Smooth muscle cell (in vitro differentiated cells): ENCODE measurements at regions not wholly inside any gene's neighbourhood (a gene's known extent, or its start where the extent isn't known, plus 50 kb on each side); places are given as distances from the start of the nearest gene placed in this dataset.
"Not testable (repeated sequence)": the region's sequence is repeated elsewhere in the genome, so short reads cannot be mapped to it uniquely, and the experiment has no call there.

ENCODE experiments used
- DNase-seq: peaks from one replicate; lab custom pipeline; 2025; ENCODE audit not compliant: unreplicated experiment; lab: John Stamatoyannopoulos, UW
- H2AFZ ChIP-seq: fragments of 200-600 bp; sonication (generic); 2 replicates; pipeline ENCODE4 v1.6.0; 2016; ENCODE audit warnings: antibody characterized with exemption, low read depth, mild to moderate bottlenecking
- H3F3A ChIP-seq: fragments of 200-600 bp; sonication (generic); 2 replicates; pipeline ENCODE4 v1.6.0; 2017; ENCODE audit warnings: antibody characterized with exemption, low read depth
- H3K27ac ChIP-seq: fragments of 200-600 bp; sonication (generic); 2 replicates; pipeline ENCODE4 v1.5.1; 2016; ENCODE audit warnings: low read depth, mild to moderate bottlenecking
- H3K27me3 ChIP-seq: fragments of 200-600 bp; sonication (generic); 2 replicates; pipeline ENCODE4 v1.6.1; 2016; ENCODE audit warnings: low read depth, mild to moderate bottlenecking
- H3K36me3 ChIP-seq: fragments of 200-600 bp; sonication (generic); 2 replicates; pipeline ENCODE4 v1.5.1; 2016; ENCODE audit warnings: low read depth
- H3K4me1 ChIP-seq: fragments of 200-600 bp; sonication (generic); 2 replicates; pipeline ENCODE4 v1.5.1; 2016; ENCODE audit warnings: low read depth
- H3K4me2 ChIP-seq: fragments of 200-600 bp; sonication (generic); 2 replicates; pipeline ENCODE4 v1.6.0; 2016; ENCODE audit warnings: mild to moderate bottlenecking
- H3K4me3 ChIP-seq: fragments of 200-600 bp; sonication (generic); 2 replicates; pipeline ENCODE4 v1.5.1; 2016; ENCODE audit warnings: mild to moderate bottlenecking
- H3K79me2 ChIP-seq: fragments of 200-600 bp; sonication (generic); 2 replicates; pipeline ENCODE4 v1.6.0; 2016; ENCODE audit warnings: low read depth, mild to moderate bottlenecking
- H3K9ac ChIP-seq: fragments of 200-600 bp; sonication (generic); 2 replicates; pipeline ENCODE4 v1.6.0; 2016; ENCODE audit warnings: low read depth
- H3K9me3 ChIP-seq: fragments of 200-600 bp; sonication (generic); replicated peaks from 2 replicates; pipeline ENCODE4 v1.5.1; 2016; ENCODE audit warnings: low read depth
- H4K20me1 ChIP-seq: fragments of 200-600 bp; sonication (generic); 2 replicates; pipeline ENCODE4 v1.6.0; 2016; ENCODE audit warnings: low read depth
- CTCF ChIP-seq: fragments of 200-600 bp; sonication (generic); IDR thresholded peaks from 2 replicates; pipeline ENCODE4 v1.5.1; 2017; ENCODE audit warnings: borderline replicate concordance, mild to moderate bottlenecking, antibody characterized with exemption; ENCODE audit not compliant: insufficient read depth, poor library complexity, severe bottlenecking
- WGBS: methylation state at CpG from one replicate; pipeline ENCODE4 v1.1.7; 2016; ENCODE audit warnings: low lambda C conversion rate; 5-methylcytosine and 5-hydroxymethylcytosine counted together

- H3K79me2 ChIP-seq, result no peaks in the 10 kb centered on the region
- no peaks in the 10 kb centered on the region for H3K9me3 ChIP-seq
- no peaks in the 10 kb centered on the region for H3K4me1 ChIP-seq
- no peaks in the 10 kb centered on the region for H3F3A ChIP-seq
- no peaks in the 10 kb centered on the region for H4K20me1 ChIP-seq
- H2AFZ ChIP-seq, result no peak overlapping the region
- DNase-seq, result no peak
- no peak overlapping the region for H3K4me3 ChIP-seq
- H3K36me3 ChIP-seq, result no peaks in the 10 kb centered on the region
- no peak overlapping the region for H3K9ac ChIP-seq
- no peak overlapping the region for H3K4me2 ChIP-seq
- TF ChIP-seq CTCF, result no peak
- H3K27me3 ChIP-seq, result no peaks in the 10 kb centered on the region
- 83% methylated on average over 3 of the region's 3 CpGs for WGBS
- H3K27ac ChIP-seq, result no peak overlapping the region
Measured at GRCh38 chr16:17962726-17963125, 373.8 kb downstream of the NPIPA8 start.

GRCh38 chr16:17961822-17962221, 374.7 kb downstream of the NPIPA8 start:
- not testable (repeated sequence) for H3K4me2 ChIP-seq, H2AFZ ChIP-seq, H3K36me3 ChIP-seq, H3K9me3 ChIP-seq, H4K20me1 ChIP-seq, H3K9ac ChIP-seq, H3K79me2 ChIP-seq, H3K4me1 ChIP-seq, DNase-seq, H3K27ac ChIP-seq, H3F3A ChIP-seq, H3K27me3 ChIP-seq, H3K4me3 ChIP-seq
- WGBS, result 89% methylated on average over 8 of the region's 8 CpGs

GRCh38 chr16:17951378-17951777, 385.2 kb downstream of the NPIPA8 start:
- Histone ChIP-seq H2AFZ (no peak overlapping the region), H3K4me2 (no peak overlapping the region), H3K4me3 (no peak overlapping the region), H3K27ac (no peak overlapping the region), H4K20me1 (no peaks in the 10 kb centered on the region), H3K27me3 (no peaks in the 10 kb centered on the region), H3K36me3 (no peaks in the 10 kb centered on the region), H3K9me3 (no peaks in the 10 kb centered on the region), H3F3A (no peaks in the 10 kb centered on the region), H3K9ac (no peak overlapping the region), H3K4me1 (peaks cover 10% of the 10 kb centered on the region), H3K79me2 (no peaks in the 10 kb centered on the region)
- WGBS, result 15% methylated on average over 4 of the region's 4 CpGs
- no peak for DNase-seq
- TF ChIP-seq CTCF, result no peak

GRCh38 chr16:17949982-17950250, 386.6 kb downstream of the NPIPA8 start:
- 50% methylated on average over 4 of the region's 4 CpGs for WGBS
- H3K27me3 ChIP-seq, result no peaks in the 10 kb centered on the region
- H4K20me1 ChIP-seq, result no peaks in the 10 kb centered on the region
- no peaks in the 10 kb centered on the region for H3F3A ChIP-seq
- no peak overlapping the region for H2AFZ ChIP-seq
- peaks cover 10% of the 10 kb centered on the region for H3K4me1 ChIP-seq
- no peak overlapping the region for H3K9ac ChIP-seq
- H3K4me3 ChIP-seq, result no peak overlapping the region
- H3K27ac ChIP-seq, result no peak overlapping the region
- H3K9me3 ChIP-seq, result no peaks in the 10 kb centered on the region
- peak overlapping the region; percentile 19 for H3K4me2 ChIP-seq
- no peak for TF ChIP-seq CTCF
- no peak for DNase-seq
- H3K36me3 ChIP-seq, result no peaks in the 10 kb centered on the region
- no peaks in the 10 kb centered on the region for H3K79me2 ChIP-seq
